ENCODE measurements at regions not wholly inside any gene's neighbourhood (a gene's known extent, or its start where the extent isn't known, plus 50 kb on each side); places are given as distances from the start of the nearest gene placed in this dataset.
"Not testable (repeated sequence)": the region's sequence is repeated elsewhere in the genome, so short reads cannot be mapped to it uniquely, and the experiment has no call there.

DNA sequence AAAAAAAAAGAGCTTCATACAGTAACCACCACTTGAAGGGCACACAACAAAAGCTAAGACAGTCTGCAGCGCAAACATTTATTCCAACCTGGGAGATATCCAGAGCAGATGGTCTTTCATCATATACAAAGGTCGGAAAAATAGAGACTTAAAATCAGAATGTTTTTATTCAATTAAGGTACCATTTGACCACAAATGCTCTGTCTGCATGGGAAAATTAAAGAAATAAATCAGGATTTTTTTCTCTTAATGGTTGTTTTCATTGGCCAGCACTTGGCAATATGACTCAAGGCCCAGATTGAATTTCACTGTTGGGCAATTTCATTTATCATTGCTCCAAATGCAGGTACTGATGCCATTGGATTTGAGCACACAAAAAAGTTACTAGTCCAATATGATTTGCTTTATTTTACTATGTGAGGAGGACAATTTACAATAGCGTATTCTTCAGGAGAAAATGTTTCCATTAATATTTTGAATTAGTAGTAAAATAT is 145.9 kb upstream of the AGTR1 start:
- 80 to 90% methylated on average over 3 of the region's 3 CpGs for WGBS, 2 donors
- ATAC-seq (ENCODE audit: low FRiP score): no peak

DNA sequence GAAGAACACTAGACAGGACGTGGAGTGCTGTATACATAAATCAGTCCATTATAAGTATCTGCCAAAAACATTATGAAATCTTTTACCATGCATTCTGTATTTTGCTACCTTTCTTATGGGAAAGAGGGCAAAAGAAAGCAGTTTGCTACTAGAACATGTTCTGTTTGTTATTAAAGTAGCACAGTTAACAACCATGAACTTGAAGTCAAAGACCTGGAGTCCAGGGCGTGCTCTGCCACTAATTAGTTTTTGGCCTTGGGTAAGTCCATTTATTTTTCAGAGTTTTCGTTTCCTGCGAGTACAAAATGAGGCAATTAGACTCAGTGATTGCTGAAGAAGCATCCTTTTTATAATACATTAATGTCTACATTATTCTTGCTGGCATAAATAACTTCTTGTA is 143.3 kb upstream of the AGTR1 start:
- no peak for ATAC-seq (ENCODE audit: low FRiP score)
- 63 to 64% methylated on average over 4 of the region's 4 CpGs for WGBS, 2 donors
- no peaks in the 10 kb centered on the region for H3K36me3 ChIP-seq (ENCODE audit: control insufficient read depth in 1 of 2, insufficient read depth in 2 of 2, low read length in 1 of 2)
- H3K4me3 ChIP-seq (ENCODE audit: low read length in 2 of 2): no peak overlapping the region
- DNase-seq: no peak
- intact Hi-C loops (cut with DNase I): no loop called here
- no peaks in the 10 kb centered on the region for H3K9me3 ChIP-seq (ENCODE audit: control insufficient read depth, low read length)
- H3K27me3 ChIP-seq (ENCODE audit: control insufficient read depth in 1 of 2, insufficient read depth in 2 of 2, low read length in 1 of 2): no peaks in the 10 kb centered on the region
- H3K4me1 ChIP-seq (ENCODE audit: control insufficient read depth in 1 of 2, insufficient read depth in 2 of 2, low read length in 2 of 2): no peaks in the 10 kb centered on the region
- no peak overlapping the region for H3K27ac ChIP-seq (ENCODE audit: low read depth in 1 of 2, low read length in 2 of 2)

More for the DNA sequence above, 145.9 kb upstream of the AGTR1 start:
- Histone ChIP-seq H3K36me3 (ENCODE audit: control insufficient read depth in 1 of 2, insufficient read depth in 2 of 2, low read length in 1 of 2) (no peaks in the 10 kb centered on the region), H3K27ac (ENCODE audit: low read depth in 1 of 2, low read length in 2 of 2) (no peak overlapping the region), H3K4me1 (ENCODE audit: control insufficient read depth in 1 of 2, insufficient read depth in 2 of 2, low read length in 2 of 2) (no peaks in the 10 kb centered on the region), H3K9me3 (ENCODE audit: control insufficient read depth, low read length) (no peaks in the 10 kb centered on the region), H3K4me3 (ENCODE audit: low read length in 2 of 2) (no peak overlapping the region), H3K27me3 (ENCODE audit: control insufficient read depth in 1 of 2, insufficient read depth in 2 of 2, low read length in 1 of 2) (no peaks in the 10 kb centered on the region)
- intact Hi-C loops (cut with DNase I): no loop called here
- no peak for DNase-seq

DNA sequence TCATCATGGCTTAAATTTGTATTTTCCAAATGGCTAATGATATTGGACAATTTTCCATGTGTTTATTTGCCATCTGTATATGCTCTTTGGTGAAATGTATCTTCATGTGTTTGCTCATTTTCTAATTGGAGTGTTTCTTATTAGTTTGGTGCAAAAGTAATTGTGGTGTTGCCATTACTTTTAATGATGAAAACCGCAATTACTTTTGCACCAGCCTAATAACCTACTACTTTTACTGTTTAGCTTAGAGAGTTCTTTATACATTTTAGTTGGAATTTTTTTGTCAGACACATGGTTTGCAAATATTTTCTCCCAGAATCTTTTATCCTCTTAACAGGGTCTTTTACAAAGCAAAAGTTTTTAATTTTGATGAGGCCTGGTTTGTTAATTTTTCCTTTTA is 141.0 kb upstream of the AGTR1 start:
- Histone ChIP-seq H3K4me3 (ENCODE audit: low read length in 2 of 2) (no peak overlapping the region), H3K9me3 (ENCODE audit: control insufficient read depth, low read length) (no peaks in the 10 kb centered on the region), H3K27me3 (ENCODE audit: control insufficient read depth in 1 of 2, insufficient read depth in 2 of 2, low read length in 1 of 2) (no peaks in the 10 kb centered on the region), H3K27ac (ENCODE audit: low read depth in 1 of 2, low read length in 2 of 2) (no peak overlapping the region), H3K4me1 (ENCODE audit: control insufficient read depth in 1 of 2, insufficient read depth in 2 of 2, low read length in 2 of 2) (no peaks in the 10 kb centered on the region), H3K36me3 (ENCODE audit: control insufficient read depth in 1 of 2, insufficient read depth in 2 of 2, low read length in 1 of 2) (no peaks in the 10 kb centered on the region)
- WGBS, 2 donors: 76 to 88% methylated on average over 1 of the region's 1 CpG
- no peak for DNase-seq
- ATAC-seq (ENCODE audit: low FRiP score): no peak
- intact Hi-C loops (cut with DNase I): no loop called here

DNA sequence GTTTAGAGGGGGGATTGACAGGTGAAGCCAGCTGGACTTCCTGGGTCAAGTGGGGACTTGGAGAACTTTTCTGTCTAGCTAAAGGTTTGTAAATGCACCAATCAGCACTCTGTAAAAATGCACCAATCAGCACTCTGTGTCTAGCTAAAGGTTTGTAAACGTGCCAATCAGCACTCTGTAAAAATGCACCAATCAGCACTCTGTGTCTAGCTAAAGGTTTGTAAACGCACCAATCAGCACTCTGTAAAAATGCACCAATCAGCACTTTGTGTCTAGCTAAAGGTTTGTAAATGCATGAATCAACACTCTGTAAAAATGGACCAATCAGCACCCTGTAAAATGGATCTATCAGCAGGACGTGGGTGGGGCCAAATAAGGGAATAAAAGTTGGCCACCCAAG is 120.1 kb upstream of the AGTR1 start:
- ATAC-seq (ENCODE audit: low FRiP score); H3K36me3 ChIP-seq (ENCODE audit: control insufficient read depth in 1 of 2, insufficient read depth in 2 of 2, low read length in 1 of 2); H3K27me3 ChIP-seq (ENCODE audit: control insufficient read depth in 1 of 2, insufficient read depth in 2 of 2, low read length in 1 of 2); H3K27ac ChIP-seq (ENCODE audit: low read depth in 1 of 2, low read length in 2 of 2); H3K4me1 ChIP-seq (ENCODE audit: control insufficient read depth in 1 of 2, insufficient read depth in 2 of 2, low read length in 2 of 2); H3K9me3 ChIP-seq (ENCODE audit: control insufficient read depth, low read length); DNase-seq; intact Hi-C loops (cut with DNase I); H3K4me3 ChIP-seq (ENCODE audit: low read length in 2 of 2): not testable (repeated sequence)
- 69 to 78% methylated on average over 3 of the region's 3 CpGs for WGBS, 2 donors

DNA sequence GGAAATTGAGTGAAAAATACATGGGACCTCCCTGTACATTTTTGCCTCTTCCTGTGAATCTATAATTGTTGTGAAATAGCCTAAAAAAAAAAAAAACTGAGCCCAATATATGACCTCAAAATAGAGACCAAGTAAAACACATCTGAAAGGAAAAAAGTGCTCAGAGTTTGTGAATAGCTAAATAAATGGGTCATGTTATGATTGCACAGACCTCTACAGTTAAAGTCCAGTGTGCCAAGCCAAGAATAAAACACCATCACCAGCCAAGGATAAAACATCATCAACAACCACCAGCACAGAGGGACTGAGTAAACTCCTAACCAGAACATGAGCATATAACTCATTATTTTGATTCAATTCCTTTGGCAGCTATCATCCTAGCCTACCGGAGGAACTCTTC is 115.6 kb upstream of the AGTR1 start:
- Histone ChIP-seq H3K4me1 (ENCODE audit: control insufficient read depth in 1 of 2, insufficient read depth in 2 of 2, low read length in 2 of 2) (peaks cover 0 to 2% of the 10 kb centered on the region in 2 donors), H3K9me3 (ENCODE audit: control insufficient read depth, low read length) (no peaks in the 10 kb centered on the region), H3K4me3 (ENCODE audit: low read length in 2 of 2) (no peak overlapping the region), H3K36me3 (ENCODE audit: control insufficient read depth in 1 of 2, insufficient read depth in 2 of 2, low read length in 1 of 2) (no peaks in the 10 kb centered on the region), H3K27me3 (ENCODE audit: control insufficient read depth in 1 of 2, insufficient read depth in 2 of 2, low read length in 1 of 2) (no peaks in the 10 kb centered on the region), H3K27ac (ENCODE audit: low read depth in 1 of 2, low read length in 2 of 2) (no peak overlapping the region)
- ATAC-seq (ENCODE audit: low FRiP score) (peak; percentile 86), DNase-seq (no peak)
- 6 to 10% methylated on average over 1 of the region's 1 CpG for WGBS, 2 donors
- intact Hi-C loops (cut with DNase I): loop anchor here in 1 of 2 donors (10.0 kb wide), 1 partner anchor 63 kb away; no protein-coding TSS in a partner anchor

DNA sequence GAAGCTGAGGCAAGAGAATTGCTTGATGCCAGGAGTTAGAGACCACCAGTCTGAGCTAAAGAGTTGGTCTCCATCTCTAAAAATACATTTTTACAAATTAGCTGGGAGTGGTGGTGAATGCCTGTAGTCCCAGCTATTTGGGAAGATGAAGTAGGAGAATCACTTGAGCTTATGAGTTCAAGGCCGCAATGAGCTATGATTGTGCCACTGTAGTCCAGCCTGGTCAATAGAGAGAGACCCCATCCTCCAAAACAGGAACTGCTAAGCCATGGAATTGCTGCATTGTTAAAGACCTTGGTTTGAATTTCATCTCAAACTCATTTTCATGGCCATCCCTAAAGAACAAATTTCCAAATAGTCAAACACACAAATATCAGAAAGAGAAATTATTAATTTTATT is 113.9 kb upstream of the AGTR1 start:
- DNase-seq (no peak), ATAC-seq (ENCODE audit: low FRiP score) (no peak)
- intact Hi-C loops (cut with DNase I): loop anchor here in 1 of 2 donors (10.0 kb wide), 1 partner anchor 61 kb away; no protein-coding TSS in a partner anchor
- Histone ChIP-seq H3K36me3 (ENCODE audit: control insufficient read depth in 1 of 2, insufficient read depth in 2 of 2, low read length in 1 of 2) (no peaks in the 10 kb centered on the region), H3K4me3 (ENCODE audit: low read length in 2 of 2) (no peak overlapping the region), H3K9me3 (ENCODE audit: control insufficient read depth, low read length) (no peaks in the 10 kb centered on the region), H3K27me3 (ENCODE audit: control insufficient read depth in 1 of 2, insufficient read depth in 2 of 2, low read length in 1 of 2) (no peaks in the 10 kb centered on the region), H3K4me1 (ENCODE audit: control insufficient read depth in 1 of 2, insufficient read depth in 2 of 2, low read length in 2 of 2) (peaks cover 0 to 2% of the 10 kb centered on the region in 2 donors), H3K27ac (ENCODE audit: low read depth in 1 of 2, low read length in 2 of 2) (no peak overlapping the region)
- WGBS, 2 donors: 98 to 100% methylated on average over 1 of the region's 1 CpG

DNA sequence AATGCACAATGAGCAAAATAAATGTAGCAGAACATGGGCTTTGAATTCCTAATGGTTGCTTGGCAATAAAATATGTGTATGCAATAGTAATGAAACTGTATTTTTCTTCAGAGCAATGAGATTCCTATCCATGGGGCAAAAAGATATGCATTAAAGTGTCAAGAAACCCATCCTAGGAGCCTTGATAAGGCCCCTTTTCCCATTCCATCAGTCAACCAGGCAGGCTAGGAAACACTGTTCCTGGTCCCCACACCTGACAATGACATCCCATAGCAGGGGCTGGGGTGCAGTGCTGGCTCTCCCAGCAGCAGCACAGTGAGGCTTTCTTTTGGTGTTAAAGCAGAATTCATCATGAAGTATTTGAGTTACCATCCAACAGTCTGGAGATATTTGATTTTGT is 113.3 kb upstream of the AGTR1 start:
- no peaks in the 10 kb centered on the region for H3K9me3 ChIP-seq (ENCODE audit: control insufficient read depth, low read length)
- no peak overlapping the region for H3K4me3 ChIP-seq (ENCODE audit: low read length in 2 of 2)
- H3K27ac ChIP-seq (ENCODE audit: low read depth in 1 of 2, low read length in 2 of 2): no peak overlapping the region
- H3K27me3 ChIP-seq (ENCODE audit: control insufficient read depth in 1 of 2, insufficient read depth in 2 of 2, low read length in 1 of 2): no peaks in the 10 kb centered on the region
- ATAC-seq (ENCODE audit: low FRiP score) (no peak), DNase-seq (no peak)
- H3K36me3 ChIP-seq (ENCODE audit: control insufficient read depth in 1 of 2, insufficient read depth in 2 of 2, low read length in 1 of 2): no peaks in the 10 kb centered on the region
- intact Hi-C loops (cut with DNase I): loop anchor here in 1 of 2 donors (10.0 kb wide), 1 partner anchor 60 kb away; no protein-coding TSS in a partner anchor
- peaks cover 0 to 2% of the 10 kb centered on the region in 2 donors for H3K4me1 ChIP-seq (ENCODE audit: control insufficient read depth in 1 of 2, insufficient read depth in 2 of 2, low read length in 2 of 2)

DNA sequence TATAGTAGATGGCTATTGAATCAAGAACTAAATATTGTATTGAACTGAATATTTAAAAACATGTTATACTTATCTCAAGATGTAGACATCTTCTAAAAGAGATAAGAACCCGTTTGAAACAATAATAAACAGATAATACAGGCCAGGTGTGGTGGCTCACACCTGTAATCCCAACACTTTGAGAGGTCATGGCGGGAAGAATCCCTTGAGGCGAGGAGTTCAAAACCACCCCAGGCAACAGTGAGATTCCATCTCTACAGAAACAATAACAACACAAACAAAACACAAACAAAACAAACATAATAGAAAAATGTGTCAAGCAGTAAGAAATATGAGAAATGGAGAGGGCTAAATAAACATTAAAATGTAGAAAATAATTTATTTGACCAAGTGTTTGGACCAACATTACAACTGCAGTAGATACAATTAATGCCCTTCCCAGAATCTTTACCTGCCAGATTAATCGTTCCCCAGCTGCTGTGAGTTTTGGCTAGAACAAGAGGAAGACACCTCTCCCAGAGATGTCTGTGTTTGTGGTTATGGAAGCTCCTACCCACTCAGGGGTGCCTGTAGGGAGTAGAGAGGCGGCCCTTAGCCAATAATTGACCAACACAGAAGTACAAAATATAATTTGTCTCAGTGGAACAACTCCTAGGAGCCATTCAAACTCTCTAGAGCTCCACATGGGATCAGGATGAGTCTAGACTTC is 111.9 kb upstream of the AGTR1 start:
- ATAC-seq (ENCODE audit: low FRiP score) (no peak), DNase-seq (no peak)
- peaks cover 0 to 2% of the 10 kb centered on the region in 2 donors for H3K4me1 ChIP-seq (ENCODE audit: control insufficient read depth in 1 of 2, insufficient read depth in 2 of 2, low read length in 2 of 2)

DNA sequence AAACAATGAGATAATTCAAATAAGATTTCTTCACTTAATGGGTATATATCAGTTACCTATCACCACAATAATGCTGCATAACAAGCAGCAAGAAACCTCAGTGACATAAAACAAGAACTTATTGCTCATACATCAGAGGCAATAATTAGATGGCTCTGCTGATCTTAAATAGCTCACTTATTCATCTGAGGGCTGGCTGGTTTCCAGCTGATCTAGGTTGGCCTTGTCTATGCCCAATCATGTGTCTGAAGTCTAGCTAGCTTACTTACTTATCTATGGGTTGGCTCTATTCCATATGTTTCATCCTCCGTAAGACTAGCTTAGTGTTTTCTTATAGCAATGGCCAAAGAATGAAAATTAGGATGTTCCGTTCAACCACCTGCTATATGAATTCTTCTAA is 109.4 kb upstream of the AGTR1 start:
- intact Hi-C loops (cut with DNase I): loop anchor here in 1 of 2 donors (10.0 kb wide), 1 partner anchor 57 kb away; no protein-coding TSS in a partner anchor
- Histone ChIP-seq H3K27ac (ENCODE audit: low read depth in 1 of 2, low read length in 2 of 2) (no peak overlapping the region), H3K27me3 (ENCODE audit: control insufficient read depth in 1 of 2, insufficient read depth in 2 of 2, low read length in 1 of 2) (no peaks in the 10 kb centered on the region), H3K36me3 (ENCODE audit: control insufficient read depth in 1 of 2, insufficient read depth in 2 of 2, low read length in 1 of 2) (no peaks in the 10 kb centered on the region), H3K4me3 (ENCODE audit: low read length in 2 of 2) (no peak overlapping the region), H3K4me1 (ENCODE audit: control insufficient read depth in 1 of 2, insufficient read depth in 2 of 2, low read length in 2 of 2) (no peaks in the 10 kb centered on the region), H3K9me3 (ENCODE audit: control insufficient read depth, low read length) (no peaks in the 10 kb centered on the region)
- DNase-seq: no peak
- ATAC-seq (ENCODE audit: low FRiP score): no peak
- WGBS, 2 donors: 89 to 94% methylated on average over 2 of the region's 2 CpGs

More for the DNA sequence above, 111.9 kb upstream of the AGTR1 start:
- no peaks in the 10 kb centered on the region for H3K27me3 ChIP-seq (ENCODE audit: control insufficient read depth in 1 of 2, insufficient read depth in 2 of 2, low read length in 1 of 2)
- no peak overlapping the region for H3K4me3 ChIP-seq (ENCODE audit: low read length in 2 of 2)
- no peak overlapping the region for H3K27ac ChIP-seq (ENCODE audit: low read depth in 1 of 2, low read length in 2 of 2)
- 73 to 76% methylated on average over 5 of the region's 5 CpGs for WGBS, 2 donors
- no peaks in the 10 kb centered on the region for H3K9me3 ChIP-seq (ENCODE audit: control insufficient read depth, low read length)
- H3K36me3 ChIP-seq (ENCODE audit: control insufficient read depth in 1 of 2, insufficient read depth in 2 of 2, low read length in 1 of 2): no peaks in the 10 kb centered on the region
- intact Hi-C loops (cut with DNase I): loop anchor here in 1 of 2 donors (10.0 kb wide), 1 partner anchor 59 kb away; no protein-coding TSS in a partner anchor
